PFSK-1 (cell line): ENCODE measurements at regions not wholly inside any gene's neighbourhood (a gene's known extent, or its start where the extent isn't known, plus 50 kb on each side); places are given as distances from the start of the nearest gene placed in this dataset.

Experiments used
- POLR2AphosphoS5 ChIP-seq: IDR thresholded peaks from 2 replicates; pipeline ENCODE4 v1.6.1; 2012; ENCODE audit warnings: low read depth, mild to moderate bottlenecking, control low read depth, low read length, moderate library complexity
- SIN3A ChIP-seq: IDR thresholded peaks from 2 replicates; pipeline ENCODE4 v1.6.1; 2012; ENCODE audit warnings: mild to moderate bottlenecking, low read length, moderate library complexity, borderline replicate concordance; ENCODE audit not compliant: insufficient read depth

GRCh38 chr4:35739308-35739707 lies 505.0 kb downstream of the ARAP2 start:
- no peak for TF ChIP-seq POLR2AphosphoS5
- TF ChIP-seq SIN3A, result no peak
